Esophagus (tissue), 2 donors: ENCODE measurements at regions not wholly inside any gene's neighbourhood (a gene's known extent, or its start where the extent isn't known, plus 50 kb on each side); places are given as distances from the start of the nearest gene placed in this dataset.

Source experiments
- H3K27ac ChIP-seq, 2 donors: one replicate each; pipeline ENCODE4 v1.5.1; 2013; ENCODE audit warnings: low read depth in 2 of 2, mild to moderate bottlenecking in 2 of 2, inconsistent platforms in 1 of 2, low read length in 1 of 2, moderate library complexity in 1 of 2
- H3K27me3 ChIP-seq, 2 donors: one replicate each; pipeline ENCODE4 v1.6.1; 2013; ENCODE audit warnings: low read length in 2 of 2, control low read depth in 1 of 2, mild to moderate bottlenecking in 1 of 2; ENCODE audit not compliant: insufficient read depth in 2 of 2, control insufficient read depth in 1 of 2
- H3K36me3 ChIP-seq, 2 donors: one replicate each; pipeline ENCODE4 v1.6.1; 2013; ENCODE audit warnings: low read length in 1 of 2; ENCODE audit not compliant: control insufficient read depth in 2 of 2, insufficient read depth in 2 of 2
- H3K4me1 ChIP-seq, 2 donors: one replicate each; pipeline ENCODE4 v1.6.1; 2013; ENCODE audit warnings: low read length in 1 of 2; ENCODE audit not compliant: control insufficient read depth in 2 of 2, insufficient read depth in 2 of 2
- H3K4me3 ChIP-seq, 2 donors: one replicate each; pipeline ENCODE4 v1.5.1; 2013; ENCODE audit warnings: low read length in 2 of 2, mild to moderate bottlenecking in 2 of 2, low read depth in 1 of 2, moderate library complexity in 1 of 2
- H3K9me3 ChIP-seq, 2 donors: one replicate each; pipeline ENCODE4 v1.6.1; 2013; ENCODE audit warnings: mild to moderate bottlenecking in 2 of 2, low read depth in 1 of 2, low read length in 1 of 2, moderate library complexity in 1 of 2; ENCODE audit not compliant: control insufficient read depth in 2 of 2, insufficient read depth in 1 of 2
- WGBS, 2 donors: extraction: QIAGEN DNeasy Blood & Tissue Kit; methylation state at CpG; one replicate each; pipeline ENCODE4 v1.1.7; 2013; 5-methylcytosine and 5-hydroxymethylcytosine counted together
- donor health status: healthy with polysubstance abuse.
- donor health status: Bipolar disorder and iron deficiency.

- Histone ChIP-seq H3K27me3 (no peaks in the 10 kb centered on the region), H3K27ac (no peak overlapping the region), H3K4me1 (no peaks in the 10 kb centered on the region), H3K4me3 (no peak overlapping the region), H3K36me3 (no peaks in the 10 kb centered on the region), H3K9me3 (peaks cover 0 to 3% of the 10 kb centered on the region in 2 donors)
These were observed 157.4 kb downstream of the ANKRD30B start for GRCh38 chr18:14905350-14905749.

GRCh38 chr18:14905979-14906378 lies 158.0 kb downstream of the ANKRD30B start:
- no peaks in the 10 kb centered on the region for H3K4me1 ChIP-seq
- WGBS, 2 donors: 68 to 76% methylated on average over 1 of the region's 1 CpG
- no peak overlapping the region for H3K4me3 ChIP-seq
- no peaks in the 10 kb centered on the region for H3K27me3 ChIP-seq
- H3K36me3 ChIP-seq: no peaks in the 10 kb centered on the region
- no peak overlapping the region for H3K27ac ChIP-seq
- peaks cover 0 to 3% of the 10 kb centered on the region in 2 donors for H3K9me3 ChIP-seq

GRCh38 chr18:14907420-14907819 lies 159.4 kb downstream of the ANKRD30B start:
- H3K27me3 ChIP-seq: no peaks in the 10 kb centered on the region
- no peaks in the 10 kb centered on the region for H3K36me3 ChIP-seq
- peaks cover 0 to 3% of the 10 kb centered on the region in 2 donors for H3K9me3 ChIP-seq
- no peak overlapping the region for H3K4me3 ChIP-seq
- WGBS, 2 donors: 71 to 72% methylated on average over 9 of the region's 9 CpGs
- no peaks in the 10 kb centered on the region for H3K4me1 ChIP-seq
- H3K27ac ChIP-seq: no peak overlapping the region

- Histone ChIP-seq H3K4me3 (no peak overlapping the region), H3K27ac (no peak overlapping the region), H3K27me3 (no peaks in the 10 kb centered on the region), H3K9me3 (peaks cover 0 to 3% of the 10 kb centered on the region in 2 donors), H3K4me1 (no peaks in the 10 kb centered on the region), H3K36me3 (no peaks in the 10 kb centered on the region)
- 62 to 73% methylated on average over 5 of the region's 5 CpGs for WGBS, 2 donors
These were observed 160.6 kb downstream of the ANKRD30B start for GRCh38 chr18:14908541-14908940.

- Histone ChIP-seq H3K27ac (no peak overlapping the region), H3K9me3 (peaks cover 0 to 6% of the 10 kb centered on the region in 2 donors), H3K27me3 (no peaks in the 10 kb centered on the region), H3K36me3 (no peaks in the 10 kb centered on the region), H3K4me1 (no peaks in the 10 kb centered on the region), H3K4me3 (no peak overlapping the region)
- 72 to 82% methylated on average over 1 of the region's 1 CpG for WGBS, 2 donors
These were observed 165.0 kb downstream of the ANKRD30B start for GRCh38 chr18:14912967-14913366.

- peaks cover 0 to 3% of the 10 kb centered on the region in 2 donors for H3K9me3 ChIP-seq
- no peaks in the 10 kb centered on the region for H3K4me1 ChIP-seq
- no peaks in the 10 kb centered on the region for H3K27me3 ChIP-seq
- no peaks in the 10 kb centered on the region for H3K36me3 ChIP-seq
- H3K4me3 ChIP-seq: no peak overlapping the region
- no peak overlapping the region for H3K27ac ChIP-seq
These were observed 166.1 kb downstream of the ANKRD30B start for GRCh38 chr18:14914121-14914520.

GRCh38 chr18:14914771-14915170 lies 166.8 kb downstream of the ANKRD30B start:
- Histone ChIP-seq H3K36me3 (no peaks in the 10 kb centered on the region), H3K4me1 (no peaks in the 10 kb centered on the region), H3K27ac (no peak overlapping the region), H3K4me3 (no peak overlapping the region), H3K9me3 (peaks cover 1 to 3% of the 10 kb centered on the region in 2 donors), H3K27me3 (no peaks in the 10 kb centered on the region)
- 62 to 63% methylated on average over 3 of the region's 3 CpGs for WGBS, 2 donors

GRCh38 chr18:14916181-14916580 lies 168.2 kb downstream of the ANKRD30B start:
- H3K27me3 ChIP-seq: no peaks in the 10 kb centered on the region
- H3K9me3 ChIP-seq: peaks cover 3 to 4% of the 10 kb centered on the region in 2 donors
- no peaks in the 10 kb centered on the region for H3K36me3 ChIP-seq
- H3K27ac ChIP-seq: no peak overlapping the region
- WGBS, 2 donors: 65 to 71% methylated on average over 1 of the region's 1 CpG
- H3K4me3 ChIP-seq: no peak overlapping the region
- no peaks in the 10 kb centered on the region for H3K4me1 ChIP-seq

- no peaks in the 10 kb centered on the region for H3K36me3 ChIP-seq
These were observed 168.9 kb downstream of the ANKRD30B start for GRCh38 chr18:14916851-14917250.

GRCh38 chr18:14917311-14917710 lies 169.3 kb downstream of the ANKRD30B start:
- no peak overlapping the region for H3K4me3 ChIP-seq
- WGBS, 2 donors: 73 to 74% methylated on average over 3 of the region's 3 CpGs
- H3K4me1 ChIP-seq: no peaks in the 10 kb centered on the region
- H3K27me3 ChIP-seq: no peaks in the 10 kb centered on the region
- H3K27ac ChIP-seq: no peak overlapping the region
- H3K36me3 ChIP-seq: no peaks in the 10 kb centered on the region
- H3K9me3 ChIP-seq: peaks cover 3 to 4% of the 10 kb centered on the region in 2 donors

More at GRCh38 chr18:14916851-14917250, 168.9 kb downstream of the ANKRD30B start:
- 78 to 79% methylated on average over 6 of the region's 6 CpGs for WGBS, 2 donors
- H3K27ac ChIP-seq: no peak overlapping the region
- peaks cover 3 to 4% of the 10 kb centered on the region in 2 donors for H3K9me3 ChIP-seq
- H3K4me1 ChIP-seq: no peaks in the 10 kb centered on the region
- H3K27me3 ChIP-seq: no peaks in the 10 kb centered on the region
- no peak overlapping the region for H3K4me3 ChIP-seq
